GM12878 (cell line): ENCODE measurements at regions not wholly inside any gene's neighbourhood (a gene's known extent, or its start where the extent isn't known, plus 50 kb on each side); places are given as distances from the start of the nearest gene placed in this dataset.

Experiments
- EP300 ChIP-seq, 2 experiments: fragments of 150-350 bp in 1 of 2; IDR thresholded peaks; 2 replicates each; pipeline ENCODE4 v1.6.1; 2011 to 2012; ENCODE audit warnings: low read depth in 2 of 2, low read length in 2 of 2, borderline replicate concordance in 1 of 2, improper control_type of control experiment in 1 of 2, inconsistent platforms in 1 of 2; ENCODE audit not compliant: control insufficient read depth in 1 of 2
- EZH2 ChIP-seq: IDR thresholded peaks from 2 replicates; pipeline ENCODE4 v1.6.1; 2012; ENCODE audit warnings: low read depth, mild to moderate bottlenecking, control low read depth, inconsistent platforms, low read length, borderline replicate concordance; ENCODE audit not compliant: control insufficient read depth
- LARP7 ChIP-seq: fragments of 450-650 bp; IDR thresholded peaks from 2 replicates; pipeline ENCODE4 v1.6.1; 2017; ENCODE audit warnings: mild to moderate bottlenecking
- NFXL1 ChIP-seq: fragments of 450-650 bp; IDR thresholded peaks from 2 replicates; pipeline ENCODE4 v1.6.1; 2017; ENCODE audit warnings: antibody characterized with exemption, mild to moderate bottlenecking, borderline replicate concordance
- POLR2AphosphoS5 ChIP-seq: IDR thresholded peaks from 2 replicates; pipeline ENCODE4 v1.6.1; 2011; ENCODE audit warnings: mild to moderate bottlenecking, low read length, inconsistent platforms
- RFX5 ChIP-seq: IDR thresholded peaks from 2 replicates; pipeline ENCODE4 v1.6.1; 2011; ENCODE audit warnings: low read depth, low read length, improper control_type of control experiment
- SREBF2 ChIP-seq: IDR thresholded peaks from 2 replicates; pipeline ENCODE4 v1.6.1; 2012; ENCODE audit warnings: mild to moderate bottlenecking, low read length
- ZNF274 ChIP-seq: IDR thresholded peaks from one replicate; pipeline ENCODE4 v1.8.0; 2011; ENCODE audit not compliant: insufficient read length, insufficient read depth
- TF ChIP-seq, protein P1 (sequence below), 3 experiments: IDR thresholded peaks in 2 of 3; conservative IDR thresholded peaks in 1 of 3; 2 replicates each; pipeline ENCODE4 v1.5.1; 2011; ENCODE audit warnings: low read depth in 3 of 3, low read length in 3 of 3, mild to moderate bottlenecking in 3 of 3, control low read depth in 2 of 3, moderate library complexity in 2 of 3, inconsistent platforms in 1 of 3, mixed read lengths in 1 of 3; ENCODE audit not compliant: control insufficient read depth in 2 of 3, insufficient read depth in 1 of 3; ENCODE audit errors: extremely low read depth in 1 of 3
- TF ChIP-seq, protein P2 (sequence below): fragments of 450-650 bp; conservative IDR thresholded peaks from 2 replicates; pipeline ENCODE4 v1.6.1; 2017; ENCODE audit warnings: mild to moderate bottlenecking, moderate library complexity
- TF ChIP-seq, protein P3 (sequence below): IDR thresholded peaks from 2 replicates; pipeline ENCODE4 v1.6.1; 2012; ENCODE audit warnings: low read depth, low read length, improper control_type of control experiment

DNA sequence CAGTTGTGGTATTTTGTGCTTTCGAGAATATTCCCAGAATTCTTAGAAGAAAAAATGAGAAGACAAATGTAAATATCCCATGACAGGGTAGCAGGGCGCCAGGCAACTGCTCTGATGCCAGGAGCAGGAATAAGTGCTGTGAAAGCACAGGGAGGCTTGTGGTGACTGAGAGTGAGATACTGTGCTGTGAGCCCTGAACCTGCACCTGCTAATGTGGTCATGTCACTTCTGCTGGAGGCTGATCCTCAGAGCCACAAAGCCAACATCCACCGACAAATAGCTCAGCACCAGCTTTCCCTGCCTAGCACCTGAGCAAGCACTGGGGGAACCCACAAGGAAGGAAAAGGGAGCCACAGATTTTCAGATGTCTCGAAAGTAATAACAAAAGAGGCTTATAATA, 368.6 kb upstream of the CDH4 start:
- TF ChIP-seq, protein P1, sequence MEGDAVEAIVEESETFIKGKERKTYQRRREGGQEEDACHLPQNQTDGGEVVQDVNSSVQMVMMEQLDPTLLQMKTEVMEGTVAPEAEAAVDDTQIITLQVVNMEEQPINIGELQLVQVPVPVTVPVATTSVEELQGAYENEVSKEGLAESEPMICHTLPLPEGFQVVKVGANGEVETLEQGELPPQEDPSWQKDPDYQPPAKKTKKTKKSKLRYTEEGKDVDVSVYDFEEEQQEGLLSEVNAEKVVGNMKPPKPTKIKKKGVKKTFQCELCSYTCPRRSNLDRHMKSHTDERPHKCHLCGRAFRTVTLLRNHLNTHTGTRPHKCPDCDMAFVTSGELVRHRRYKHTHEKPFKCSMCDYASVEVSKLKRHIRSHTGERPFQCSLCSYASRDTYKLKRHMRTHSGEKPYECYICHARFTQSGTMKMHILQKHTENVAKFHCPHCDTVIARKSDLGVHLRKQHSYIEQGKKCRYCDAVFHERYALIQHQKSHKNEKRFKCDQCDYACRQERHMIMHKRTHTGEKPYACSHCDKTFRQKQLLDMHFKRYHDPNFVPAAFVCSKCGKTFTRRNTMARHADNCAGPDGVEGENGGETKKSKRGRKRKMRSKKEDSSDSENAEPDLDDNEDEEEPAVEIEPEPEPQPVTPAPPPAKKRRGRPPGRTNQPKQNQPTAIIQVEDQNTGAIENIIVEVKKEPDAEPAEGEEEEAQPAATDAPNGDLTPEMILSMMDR (IDR thresholded peaks at IDR 0.05 in 2 of 3, conservative IDR thresholded peaks at IDR 0.05 in 1 of 3; ENCODE audit: control insufficient read depth in 2 of 3, extremely low read depth in 1 of 3, insufficient read depth in 1 of 3, low read depth in 3 of 3, low read length in 3 of 3), result no peak
- TF ChIP-seq RFX5, result no peak
- TF ChIP-seq, protein P2, sequence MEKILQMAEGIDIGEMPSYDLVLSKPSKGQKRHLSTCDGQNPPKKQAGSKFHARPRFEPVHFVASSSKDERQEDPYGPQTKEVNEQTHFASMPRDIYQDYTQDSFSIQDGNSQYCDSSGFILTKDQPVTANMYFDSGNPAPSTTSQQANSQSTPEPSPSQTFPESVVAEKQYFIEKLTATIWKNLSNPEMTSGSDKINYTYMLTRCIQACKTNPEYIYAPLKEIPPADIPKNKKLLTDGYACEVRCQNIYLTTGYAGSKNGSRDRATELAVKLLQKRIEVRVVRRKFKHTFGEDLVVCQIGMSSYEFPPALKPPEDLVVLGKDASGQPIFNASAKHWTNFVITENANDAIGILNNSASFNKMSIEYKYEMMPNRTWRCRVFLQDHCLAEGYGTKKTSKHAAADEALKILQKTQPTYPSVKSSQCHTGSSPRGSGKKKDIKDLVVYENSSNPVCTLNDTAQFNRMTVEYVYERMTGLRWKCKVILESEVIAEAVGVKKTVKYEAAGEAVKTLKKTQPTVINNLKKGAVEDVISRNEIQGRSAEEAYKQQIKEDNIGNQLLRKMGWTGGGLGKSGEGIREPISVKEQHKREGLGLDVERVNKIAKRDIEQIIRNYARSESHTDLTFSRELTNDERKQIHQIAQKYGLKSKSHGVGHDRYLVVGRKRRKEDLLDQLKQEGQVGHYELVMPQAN, result no peak
- TF ChIP-seq NFXL1, result no peak
- TF ChIP-seq SREBF2, result no peak
- TF ChIP-seq, protein P3, sequence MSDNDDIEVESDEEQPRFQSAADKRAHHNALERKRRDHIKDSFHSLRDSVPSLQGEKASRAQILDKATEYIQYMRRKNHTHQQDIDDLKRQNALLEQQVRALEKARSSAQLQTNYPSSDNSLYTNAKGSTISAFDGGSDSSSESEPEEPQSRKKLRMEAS, result no peak
- TF ChIP-seq ZNF274, result no peak
- no peak for TF ChIP-seq EZH2
- TF ChIP-seq POLR2AphosphoS5, result no peak
- TF ChIP-seq LARP7, result no peak
- no peak for TF ChIP-seq EP300 (IDR thresholded peaks at IDR 0.05; ENCODE audit: borderline replicate concordance in 1 of 2, control insufficient read depth in 1 of 2, low read depth in 2 of 2, low read length in 2 of 2)
